ENCODE measurements at regions not wholly inside any gene's neighbourhood (a gene's known extent, or its start where the extent isn't known, plus 50 kb on each side); places are given as distances from the start of the nearest gene placed in this dataset.
"Not testable (repeated sequence)": the region's sequence is repeated elsewhere in the genome, so short reads cannot be mapped to it uniquely, and the experiment has no call there.

DNA sequence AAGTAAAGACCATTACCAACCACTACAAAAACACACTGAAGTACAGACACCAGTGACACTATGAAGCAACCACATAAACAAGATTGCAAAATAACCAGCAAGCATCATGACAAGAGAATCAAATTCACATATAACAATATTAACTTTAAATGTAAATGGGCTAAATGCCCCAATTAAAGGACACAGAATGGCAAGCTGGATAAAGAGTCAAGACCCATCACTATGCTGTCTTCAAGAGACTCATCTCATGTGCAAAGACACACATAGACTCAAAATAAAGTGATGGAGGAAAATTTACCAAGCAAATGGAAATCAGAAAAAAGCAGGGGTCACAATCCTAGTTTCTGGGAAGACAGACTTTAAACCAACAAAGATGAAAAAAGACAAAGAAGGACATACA lies 215.3 kb upstream of the DMRTA1 start:
- TF ChIP-seq, protein P1, sequence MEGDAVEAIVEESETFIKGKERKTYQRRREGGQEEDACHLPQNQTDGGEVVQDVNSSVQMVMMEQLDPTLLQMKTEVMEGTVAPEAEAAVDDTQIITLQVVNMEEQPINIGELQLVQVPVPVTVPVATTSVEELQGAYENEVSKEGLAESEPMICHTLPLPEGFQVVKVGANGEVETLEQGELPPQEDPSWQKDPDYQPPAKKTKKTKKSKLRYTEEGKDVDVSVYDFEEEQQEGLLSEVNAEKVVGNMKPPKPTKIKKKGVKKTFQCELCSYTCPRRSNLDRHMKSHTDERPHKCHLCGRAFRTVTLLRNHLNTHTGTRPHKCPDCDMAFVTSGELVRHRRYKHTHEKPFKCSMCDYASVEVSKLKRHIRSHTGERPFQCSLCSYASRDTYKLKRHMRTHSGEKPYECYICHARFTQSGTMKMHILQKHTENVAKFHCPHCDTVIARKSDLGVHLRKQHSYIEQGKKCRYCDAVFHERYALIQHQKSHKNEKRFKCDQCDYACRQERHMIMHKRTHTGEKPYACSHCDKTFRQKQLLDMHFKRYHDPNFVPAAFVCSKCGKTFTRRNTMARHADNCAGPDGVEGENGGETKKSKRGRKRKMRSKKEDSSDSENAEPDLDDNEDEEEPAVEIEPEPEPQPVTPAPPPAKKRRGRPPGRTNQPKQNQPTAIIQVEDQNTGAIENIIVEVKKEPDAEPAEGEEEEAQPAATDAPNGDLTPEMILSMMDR (IDR thresholded peaks at IDR 0.05 in 2 of 3, conservative IDR thresholded peaks at IDR 0.05 in 1 of 3; ENCODE audit: borderline replicate concordance in 1 of 3, insufficient read depth in 1 of 3, low read depth in 2 of 3, low read length in 2 of 3), result not testable (repeated sequence)
- not testable (repeated sequence) for TF ChIP-seq POLR2A (IDR thresholded peaks at IDR 0.05; ENCODE audit: borderline replicate concordance, extremely low read depth, insufficient read depth, insufficient read length); ATF3 (IDR thresholded peaks at IDR 0.05); SRF (IDR thresholded peaks at IDR 0.05; ENCODE audit: low read depth); POLR2AphosphoS5 (IDR thresholded peaks at IDR 0.05; ENCODE audit: low read depth, low read length); FOSL1 (IDR thresholded peaks at IDR 0.05; ENCODE audit: low read depth); ELF1 (IDR thresholded peaks at IDR 0.05; ENCODE audit: borderline replicate concordance, low read depth); EZH2 (IDR thresholded peaks at IDR 0.05)
